Stomach (tissue), 4 donors: ENCODE measurements at regions not wholly inside any gene's neighbourhood (a gene's known extent, or its start where the extent isn't known, plus 50 kb on each side); places are given as distances from the start of the nearest gene placed in this dataset.

Source experiments
- CTCF ChIP-seq, 7 experiments: fragments of 450-650 bp in 4 of 7; fragments of 200-600 bp in 3 of 7; sonication (generic) in 3 of 7; IDR thresholded peaks; one replicate each; pipeline ENCODE4 v1.5.1; 2016 to 2019; ENCODE audit warnings: antibody characterized with exemption in 7 of 7, control low read depth in 2 of 7, mild to moderate bottlenecking in 1 of 7
- EP300 ChIP-seq: sonication (generic); formaldehyde crosslinking; IDR thresholded peaks from one replicate; pipeline ENCODE4 v1.6.1; 2017; ENCODE audit warnings: antibody characterized with exemption
- POLR2A ChIP-seq, 4 donors: fragments of 450-650 bp; IDR thresholded peaks; one replicate each; pipeline ENCODE4 v1.6.1; 2016; ENCODE audit warnings: antibody characterized with exemption in 4 of 4, control low read depth in 2 of 4, mild to moderate bottlenecking in 1 of 4, moderate library complexity in 1 of 4
- POLR2AphosphoS5 ChIP-seq, 3 donors: sonication (generic); formaldehyde crosslinking; IDR thresholded peaks; one replicate each; pipeline ENCODE4 v1.6.1; 2016; ENCODE audit warnings: antibody characterized with exemption in 3 of 3

DNA sequence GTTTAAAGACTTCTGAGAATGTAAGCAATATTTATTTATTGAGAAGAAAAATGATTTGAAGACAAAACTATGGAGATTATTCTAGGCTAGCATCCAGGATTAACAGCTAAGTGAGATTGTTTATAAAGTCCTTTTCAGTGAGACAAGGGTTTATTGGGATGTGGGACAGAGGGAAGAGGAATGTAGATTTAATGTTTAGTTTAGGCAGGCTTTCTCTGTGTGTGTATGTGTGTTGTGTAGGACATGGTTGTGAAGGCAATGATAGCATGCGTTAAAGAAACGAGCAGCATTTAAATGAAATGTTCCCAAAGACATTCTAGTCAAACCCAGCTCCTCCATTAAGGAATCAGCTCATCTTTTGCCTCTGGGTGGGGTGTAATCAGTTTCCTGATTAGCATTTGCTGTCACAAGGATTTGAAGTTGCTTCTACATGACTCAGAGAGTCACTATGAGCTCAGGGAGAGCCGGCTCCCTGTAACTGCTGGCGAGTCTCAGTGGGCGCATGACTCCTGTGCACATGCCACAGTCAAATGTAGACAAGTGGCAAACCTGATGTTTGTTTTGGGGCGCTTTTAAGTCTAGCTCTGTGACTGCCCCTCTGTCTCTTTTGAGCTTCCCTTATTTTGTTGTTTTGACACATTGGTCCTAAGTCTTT is 442.2 kb upstream of the CELF4 start:
- TF ChIP-seq CTCF (IDR thresholded peaks at IDR 0.05) (no peak), POLR2A (IDR thresholded peaks at IDR 0.05) (no peak), POLR2AphosphoS5 (IDR thresholded peaks at IDR 0.05) (no peak), EP300 (no peak)
